HG03342 (cell line): ENCODE measurements at regions not wholly inside any gene's neighbourhood (a gene's known extent, or its start where the extent isn't known, plus 50 kb on each side); places are given as distances from the start of the nearest gene placed in this dataset.
"Not testable (repeated sequence)": the region's sequence is repeated elsewhere in the genome, so short reads cannot be mapped to it uniquely, and the experiment has no call there.

Experiments used
- ATAC-seq: cut with Tn5 transposase; IDR thresholded peaks from one replicate; pipeline ENCODE4 v1.9.1; 2021; ENCODE audit warnings: mild to moderate bottlenecking, moderate library complexity; ENCODE audit not compliant: unreplicated experiment

- no peak for ATAC-seq
Measured at GRCh38 chrX:30008031-30008430, 207.3 kb upstream of the MAGEB2 start.

- ATAC-seq: no peak
Measured at GRCh38 chrX:30010471-30010870, 204.9 kb upstream of the MAGEB2 start.

- no peak for ATAC-seq
Measured at GRCh38 chrX:30015440-30015839, 199.9 kb upstream of the MAGEB2 start.

- ATAC-seq: no peak
Measured at GRCh38 chrX:30027636-30028035, 187.7 kb upstream of the MAGEB2 start.

- not testable (repeated sequence) for ATAC-seq
Measured at GRCh38 chrX:30036406-30036805, 179.0 kb upstream of the MAGEB2 start.

- no peak for ATAC-seq
Measured at GRCh38 chrX:30039768-30040167, 175.6 kb upstream of the MAGEB2 start.

- ATAC-seq: peak; percentile 69
Measured at GRCh38 chrX:30060718-30061117, 154.6 kb upstream of the MAGEB2 start.

GRCh38 chrX:30065226-30065625, 150.1 kb upstream of the MAGEB2 start:
- ATAC-seq: no peak

GRCh38 chrX:30067677-30068076, 147.7 kb upstream of the MAGEB2 start:
- no peak for ATAC-seq

GRCh38 chrX:30085571-30085970, 129.8 kb upstream of the MAGEB2 start:
- ATAC-seq: no peak

- ATAC-seq: no peak
Measured at GRCh38 chrX:30111431-30111830, 103.9 kb upstream of the MAGEB2 start.

- peak; percentile 94 for ATAC-seq
Measured at GRCh38 chrX:30141966-30142365, 73.4 kb upstream of the MAGEB2 start.

GRCh38 chrX:30144221-30144620, 71.1 kb upstream of the MAGEB2 start:
- no peak for ATAC-seq

GRCh38 chrX:30144971-30145731, 70.2 kb upstream of the MAGEB2 start:
- no peak for ATAC-seq

- no peak for ATAC-seq
Measured at GRCh38 chrX:30147996-30148643, 67.2 kb upstream of the MAGEB2 start.

- ATAC-seq: not testable (repeated sequence)
Measured at GRCh38 chrX:30149206-30149605, 66.2 kb upstream of the MAGEB2 start.

- no peak for ATAC-seq
Measured at GRCh38 chrX:30150196-30150895, 65.0 kb upstream of the MAGEB2 start.

- no peak for ATAC-seq
Measured at GRCh38 chrX:30151964-30152363, 63.4 kb upstream of the MAGEB2 start.

GRCh38 chrX:30153175-30153880, 62.0 kb upstream of the MAGEB2 start:
- no peak for ATAC-seq

- ATAC-seq: no peak
Measured at GRCh38 chrX:30153881-30154260, 61.5 kb upstream of the MAGEB2 start.

- ATAC-seq: no peak
Measured at GRCh38 chrX:30156009-30156408, 59.4 kb upstream of the MAGEB2 start.
